Memory B cell (primary cell): ENCODE measurements at regions not wholly inside any gene's neighbourhood (a gene's known extent, or its start where the extent isn't known, plus 50 kb on each side); places are given as distances from the start of the nearest gene placed in this dataset.
"Not testable (repeated sequence)": the region's sequence is repeated elsewhere in the genome, so short reads cannot be mapped to it uniquely, and the experiment has no call there.

ENCODE experiments used
- ATAC-seq: fragments of 150-1000 bp; cut with Tn5 transposase; 2 replicates; pipeline ENCODE4 v1.10.0; 2021; ENCODE audit warnings: low read depth, mild to moderate bottlenecking, moderate library complexity
- DNase-seq, 2 donors: peaks; one replicate each; pipeline ENCODE4 v3.0.0; 2022; ENCODE audit warnings: low spot score in 2 of 2
- H3K27ac Mint-ChIP-seq: one replicate; pipeline ENCODE4 v1.8.0; 2022; ENCODE audit warnings: mild to moderate bottlenecking, moderate library complexity, mixed read lengths
- H3K27me3 Mint-ChIP-seq: one replicate; pipeline ENCODE4 v1.8.0; 2022; ENCODE audit warnings: mixed read lengths
- H3K36me3 Mint-ChIP-seq: one replicate; pipeline ENCODE4 v1.8.0; 2022; ENCODE audit warnings: mild to moderate bottlenecking, mixed read lengths
- H3K4me1 Mint-ChIP-seq: one replicate; pipeline ENCODE4 v1.8.0; 2022; ENCODE audit warnings: mixed read lengths
- H3K4me3 Mint-ChIP-seq: one replicate; pipeline ENCODE4 v1.8.0; 2022; ENCODE audit warnings: mild to moderate bottlenecking, moderate library complexity, mixed read lengths
- H3K9me3 Mint-ChIP-seq: one replicate; pipeline ENCODE4 v1.8.0; 2022; ENCODE audit warnings: mixed read lengths

- Mint-ChIP-seq H3K36me3 (no peaks in the 10 kb centered on the region), H3K27ac (no peak overlapping the region), H3K27me3 (peaks cover 9% of the 10 kb centered on the region), H3K4me3 (no peak overlapping the region), H3K9me3 (peaks cover 4% of the 10 kb centered on the region), H3K4me1 (no peaks in the 10 kb centered on the region)
- DNase-seq: no peak
- ATAC-seq: no peak
Observed at GRCh38 chr1:70586046-70586445, 175.0 kb downstream of the CTH start.

DNA sequence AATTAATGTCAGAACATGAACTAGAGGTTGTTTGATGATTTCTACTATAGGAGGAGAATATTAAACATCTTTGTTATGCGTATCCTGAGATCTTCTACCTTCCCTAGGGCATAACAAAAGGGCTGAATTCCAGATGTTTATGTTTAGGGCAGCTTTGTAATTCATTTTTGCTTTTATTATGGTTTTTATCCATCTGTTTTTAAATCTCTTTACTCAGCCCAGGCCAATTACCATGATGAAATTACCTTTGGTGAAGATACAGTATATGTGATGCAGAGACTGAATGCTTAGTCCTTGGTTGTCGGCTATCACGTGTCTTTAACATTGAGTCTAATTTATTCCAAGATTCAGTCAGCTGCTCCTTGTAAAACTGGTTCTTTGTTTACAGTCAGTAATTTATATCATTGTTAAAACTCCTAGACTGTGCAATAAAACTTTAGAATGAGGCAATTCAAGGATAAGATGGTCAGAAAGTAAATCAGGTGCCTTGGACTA lies 176.9 kb downstream of the CTH start:
- DNase-seq: no peak
- H3K4me3 Mint-ChIP-seq: no peak overlapping the region
- peaks cover 3% of the 10 kb centered on the region for H3K9me3 Mint-ChIP-seq
- H3K4me1 Mint-ChIP-seq: no peaks in the 10 kb centered on the region
- H3K27ac Mint-ChIP-seq: no peak overlapping the region
- ATAC-seq: no peak
- H3K27me3 Mint-ChIP-seq: peaks cover 9% of the 10 kb centered on the region
- H3K36me3 Mint-ChIP-seq: no peaks in the 10 kb centered on the region

DNA sequence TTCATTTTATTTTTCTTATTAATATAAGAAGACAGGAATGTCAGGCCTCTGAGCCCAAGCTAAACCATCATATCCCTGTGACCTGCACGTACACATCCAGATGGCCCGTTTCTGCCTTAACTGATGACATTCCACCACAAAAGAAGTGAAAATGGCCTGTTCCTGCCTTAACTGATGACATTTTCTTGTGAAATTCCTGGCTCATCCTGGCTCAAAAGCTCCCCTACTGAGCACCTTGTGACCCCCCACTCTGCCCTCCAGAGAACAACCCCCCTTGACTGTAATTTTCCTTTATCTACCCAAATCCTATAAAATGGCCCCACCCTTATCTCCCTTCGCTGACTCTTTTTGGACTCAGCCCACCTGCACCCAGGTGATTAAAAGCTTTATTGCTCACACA lies 182.5 kb downstream of the CTH start:
- not testable (repeated sequence) for H3K27ac Mint-ChIP-seq, H3K36me3 Mint-ChIP-seq, DNase-seq, ATAC-seq, H3K4me1 Mint-ChIP-seq, H3K9me3 Mint-ChIP-seq, H3K27me3 Mint-ChIP-seq, H3K4me3 Mint-ChIP-seq

GRCh38 chr1:70608815-70609214 lies 197.7 kb downstream of the CTH start:
- Mint-ChIP-seq H3K27ac (no peak overlapping the region), H3K4me1 (no peaks in the 10 kb centered on the region), H3K9me3 (peaks cover 4% of the 10 kb centered on the region), H3K36me3 (no peaks in the 10 kb centered on the region), H3K4me3 (no peak overlapping the region), H3K27me3 (no peaks in the 10 kb centered on the region)
- DNase-seq (no peak), ATAC-seq (no peak)

- H3K4me1 Mint-ChIP-seq, ATAC-seq, H3K27ac Mint-ChIP-seq, H3K36me3 Mint-ChIP-seq, DNase-seq, H3K4me3 Mint-ChIP-seq, H3K27me3 Mint-ChIP-seq, H3K9me3 Mint-ChIP-seq: not testable (repeated sequence)
Observed at GRCh38 chr1:70610164-70610563, 199.1 kb downstream of the CTH start.

DNA sequence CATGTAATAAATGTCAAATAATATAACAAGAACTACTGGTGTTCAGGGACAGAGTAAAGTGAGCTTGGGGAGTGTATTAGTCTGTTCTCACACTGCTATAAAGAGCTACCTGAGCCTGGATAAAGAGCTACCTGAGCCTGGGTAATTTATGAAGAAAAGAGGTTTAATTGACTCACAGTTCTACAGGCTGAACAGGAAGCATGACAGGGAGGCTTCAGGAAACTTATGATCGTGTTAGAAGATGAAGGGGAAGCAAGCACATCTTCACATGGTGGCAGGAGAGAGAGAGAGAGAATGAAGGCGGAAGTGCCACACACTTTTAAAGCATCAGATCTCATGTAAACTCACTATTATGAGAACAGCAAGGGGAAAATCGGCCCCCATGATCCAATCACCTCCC lies 205.9 kb downstream of the CTH start:
- peaks cover 12% of the 10 kb centered on the region for H3K9me3 Mint-ChIP-seq
- no peak overlapping the region for H3K27ac Mint-ChIP-seq
- DNase-seq (no peak), ATAC-seq (no peak)
- H3K4me1 Mint-ChIP-seq: no peaks in the 10 kb centered on the region
- peaks cover 2% of the 10 kb centered on the region for H3K36me3 Mint-ChIP-seq
- H3K27me3 Mint-ChIP-seq: peaks cover 1% of the 10 kb centered on the region
- H3K4me3 Mint-ChIP-seq: no peak overlapping the region

- H3K27me3 Mint-ChIP-seq: peaks cover 1% of the 10 kb centered on the region
- no peak for ATAC-seq
- no peak overlapping the region for H3K27ac Mint-ChIP-seq
- peaks cover 2% of the 10 kb centered on the region for H3K36me3 Mint-ChIP-seq
- no peak for DNase-seq
- H3K4me1 Mint-ChIP-seq: no peaks in the 10 kb centered on the region
- H3K4me3 Mint-ChIP-seq: no peak overlapping the region
- H3K9me3 Mint-ChIP-seq: peaks cover 12% of the 10 kb centered on the region
Observed at GRCh38 chr1:70617728-70618127, 206.7 kb downstream of the CTH start.

- no peak for DNase-seq
- Mint-ChIP-seq H3K27me3 (no peaks in the 10 kb centered on the region), H3K4me1 (no peaks in the 10 kb centered on the region), H3K27ac (no peak overlapping the region), H3K36me3 (no peaks in the 10 kb centered on the region), H3K9me3 (peaks cover 1% of the 10 kb centered on the region), H3K4me3 (no peak overlapping the region)
- ATAC-seq: no peak
Observed at GRCh38 chr1:70627910-70628309, 216.8 kb downstream of the CTH start.

- Mint-ChIP-seq H3K36me3 (no peaks in the 10 kb centered on the region), H3K4me1 (no peaks in the 10 kb centered on the region), H3K9me3 (peaks cover 1% of the 10 kb centered on the region), H3K27ac (no peak overlapping the region), H3K27me3 (no peaks in the 10 kb centered on the region), H3K4me3 (no peak overlapping the region)
- DNase-seq: no peak
- ATAC-seq: no peak
Observed at GRCh38 chr1:70628973-70629372, 217.9 kb downstream of the CTH start.

DNA sequence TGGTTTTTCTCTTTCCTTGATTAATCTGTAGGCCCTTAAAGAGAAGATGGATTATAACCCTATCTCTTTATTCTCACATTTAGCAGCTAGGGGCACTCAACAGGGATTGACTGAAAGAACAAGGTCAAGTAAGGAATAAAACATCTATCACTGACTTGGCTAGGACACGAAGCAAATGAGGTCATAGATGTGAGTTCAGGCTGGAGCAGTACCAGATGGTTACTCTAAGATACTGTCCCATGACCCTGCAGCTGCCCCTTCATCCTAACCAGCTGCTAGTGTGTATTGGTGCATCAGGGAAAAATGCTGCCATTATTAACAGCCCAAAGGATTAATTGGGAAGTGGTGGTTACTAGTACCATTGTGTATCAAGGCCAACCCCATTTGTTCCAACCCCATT lies 221.9 kb downstream of the CTH start:
- no peak overlapping the region for H3K4me3 Mint-ChIP-seq
- no peak overlapping the region for H3K27ac Mint-ChIP-seq
- H3K27me3 Mint-ChIP-seq: peaks cover 3% of the 10 kb centered on the region
- H3K36me3 Mint-ChIP-seq: no peaks in the 10 kb centered on the region
- ATAC-seq (no peak), DNase-seq (no peak)
- no peaks in the 10 kb centered on the region for H3K9me3 Mint-ChIP-seq
- no peaks in the 10 kb centered on the region for H3K4me1 Mint-ChIP-seq

DNA sequence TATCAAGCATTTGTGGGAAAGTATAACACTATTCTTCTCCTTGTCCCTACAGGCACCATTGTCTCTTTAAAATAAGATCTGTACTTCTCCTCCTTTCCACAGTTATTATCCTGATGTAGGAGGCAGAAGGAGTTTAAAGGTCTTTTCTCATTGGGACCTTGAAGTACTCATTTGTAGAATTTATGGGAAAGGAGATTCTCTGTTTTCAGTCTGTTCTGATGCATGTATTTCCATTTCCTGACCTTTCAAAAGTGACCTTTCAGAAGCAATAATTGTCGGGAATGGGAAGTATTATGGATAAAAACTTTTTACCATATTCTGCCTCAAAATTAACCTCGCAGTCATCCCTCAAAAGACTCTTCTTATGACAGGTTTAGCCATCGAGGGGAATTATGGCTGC lies 224.8 kb downstream of the CTH start:
- ATAC-seq (no peak), DNase-seq (no peak)
- no peaks in the 10 kb centered on the region for H3K4me1 Mint-ChIP-seq
- no peaks in the 10 kb centered on the region for H3K9me3 Mint-ChIP-seq
- H3K4me3 Mint-ChIP-seq: no peak overlapping the region
- H3K27me3 Mint-ChIP-seq: peaks cover 3% of the 10 kb centered on the region
- H3K36me3 Mint-ChIP-seq: no peaks in the 10 kb centered on the region
- H3K27ac Mint-ChIP-seq: no peak overlapping the region

GRCh38 chr1:70641868-70642267 lies 230.8 kb downstream of the CTH start:
- no peak overlapping the region for H3K4me3 Mint-ChIP-seq
- no peak overlapping the region for H3K27ac Mint-ChIP-seq
- H3K4me1 Mint-ChIP-seq: no peaks in the 10 kb centered on the region
- no peaks in the 10 kb centered on the region for H3K36me3 Mint-ChIP-seq
- DNase-seq (no peak), ATAC-seq (no peak)
- no peaks in the 10 kb centered on the region for H3K9me3 Mint-ChIP-seq
- no peaks in the 10 kb centered on the region for H3K27me3 Mint-ChIP-seq

DNA sequence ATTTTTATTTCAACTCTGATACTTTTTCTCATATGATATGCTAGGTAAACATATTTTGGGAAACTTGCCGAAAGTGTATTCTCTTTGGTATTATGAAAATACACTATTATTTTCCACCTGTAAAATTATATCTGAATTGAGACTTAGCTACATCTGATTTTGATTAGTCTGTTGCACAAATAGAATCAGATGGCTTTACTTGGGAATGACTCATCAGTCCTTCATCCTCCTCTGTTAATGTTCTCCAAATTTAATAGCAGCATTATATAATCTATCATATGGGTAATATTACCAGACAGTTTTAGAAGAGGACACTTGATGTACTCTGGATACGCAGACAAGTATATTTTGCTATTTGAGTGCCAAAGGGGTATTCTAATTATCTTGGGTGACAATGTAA lies 245.3 kb downstream of the CTH start:
- no peaks in the 10 kb centered on the region for H3K9me3 Mint-ChIP-seq
- H3K36me3 Mint-ChIP-seq: no peaks in the 10 kb centered on the region
- DNase-seq: no peak
- no peak overlapping the region for H3K4me3 Mint-ChIP-seq
- no peak for ATAC-seq
- H3K27ac Mint-ChIP-seq: no peak overlapping the region
- H3K27me3 Mint-ChIP-seq: peaks cover 2% of the 10 kb centered on the region
- H3K4me1 Mint-ChIP-seq: no peaks in the 10 kb centered on the region

DNA sequence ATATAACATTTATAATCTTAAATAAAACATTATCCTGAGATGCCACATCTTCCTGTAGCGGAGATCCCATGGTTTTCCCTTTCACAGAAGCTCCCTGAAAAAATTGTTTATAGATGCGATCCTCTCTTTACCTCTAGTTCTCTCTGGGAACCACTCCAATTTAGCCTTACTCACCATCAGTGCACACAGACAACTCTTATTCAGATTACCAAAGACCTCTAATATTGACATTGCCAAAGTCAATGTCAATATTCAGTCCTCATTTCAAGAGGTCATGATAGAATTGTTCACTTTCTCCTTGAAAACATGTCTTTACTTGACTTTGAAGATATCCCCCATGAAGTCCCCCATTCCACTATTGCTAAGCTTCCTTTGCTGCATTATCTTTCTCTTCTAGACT lies 248.8 kb downstream of the CTH start:
- Mint-ChIP-seq H3K9me3 (peaks cover 1% of the 10 kb centered on the region), H3K4me1 (no peaks in the 10 kb centered on the region), H3K27ac (no peak overlapping the region), H3K27me3 (no peaks in the 10 kb centered on the region), H3K36me3 (no peaks in the 10 kb centered on the region), H3K4me3 (no peak overlapping the region)
- ATAC-seq (no peak), DNase-seq (no peak)

DNA sequence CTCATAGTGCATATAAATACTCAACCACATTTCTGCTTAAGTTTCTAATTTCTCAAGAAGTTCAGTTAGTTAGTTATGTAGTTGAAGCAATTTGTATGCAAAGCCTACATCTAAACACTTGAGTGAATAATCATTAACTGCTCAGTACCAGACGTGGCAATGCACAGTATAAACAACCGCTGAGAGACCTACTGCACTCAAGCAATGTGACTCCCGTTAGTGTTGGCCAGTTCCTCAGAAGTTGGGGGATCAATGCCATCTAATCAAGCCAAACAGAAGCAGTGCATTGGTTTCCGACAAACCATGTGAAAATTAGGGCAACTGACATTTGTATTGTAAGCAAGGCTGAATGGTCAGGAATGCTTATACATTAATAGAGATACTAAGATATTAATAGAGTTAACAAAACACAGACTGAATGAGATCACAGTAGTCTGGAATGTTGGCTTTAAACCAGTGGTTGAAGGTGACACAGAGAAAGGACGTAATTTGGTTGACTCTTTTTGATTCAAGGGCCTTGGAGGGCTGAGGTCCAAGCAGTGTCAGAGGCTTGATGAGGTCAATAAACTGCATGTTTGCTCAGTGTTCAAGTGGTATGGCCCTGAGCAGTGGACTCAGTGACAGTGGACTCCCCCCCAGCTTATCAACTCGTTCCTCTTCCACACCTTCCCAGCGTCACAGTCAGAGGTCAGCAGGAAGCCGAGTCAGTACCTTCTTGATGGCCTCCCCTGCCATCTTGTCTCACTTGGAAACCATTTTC lies 255.5 kb downstream of the CTH start:
- Mint-ChIP-seq H3K27ac (no peak overlapping the region), H3K4me1 (no peaks in the 10 kb centered on the region), H3K36me3 (no peaks in the 10 kb centered on the region), H3K4me3 (no peak overlapping the region), H3K9me3 (peaks cover 1% of the 10 kb centered on the region), H3K27me3 (peaks cover 1% of the 10 kb centered on the region)
- ATAC-seq: no peak
- DNase-seq: no peak
